DND-41 (cell line): ENCODE measurements at regions not wholly inside any gene's neighbourhood (a gene's known extent, or its start where the extent isn't known, plus 50 kb on each side); places are given as distances from the start of the nearest gene placed in this dataset.

Source experiments
- ATAC-seq: fragments of 200-7000 bp; cut with Tn5 transposase; 3 replicates; pipeline ENCODE4 v1.9.1; 2021; ENCODE audit warnings: low read depth; ENCODE audit not compliant: insufficient read depth
- DNase-seq: peaks from one replicate; pipeline ENCODE4 v3.0.0-alpha.2; 2020
- H2AFZ ChIP-seq: 2 replicates; pipeline ENCODE4 v1.6.0; 2012; ENCODE audit warnings: low read depth, low read length
- H3K27ac ChIP-seq: 2 replicates; pipeline ENCODE4 v1.5.1; 2012; ENCODE audit warnings: low read length, inconsistent platforms
- H3K27me3 ChIP-seq: fragments of 200-600 bp; sonication (generic); 2 replicates; pipeline ENCODE4 v1.6.0; 2012; ENCODE audit warnings: low read length, mild to moderate bottlenecking, inconsistent platforms; ENCODE audit not compliant: insufficient read depth, poor library complexity
- H3K36me3 ChIP-seq: 2 replicates; pipeline ENCODE4 v1.5.1; 2012; ENCODE audit warnings: low read length, inconsistent platforms; ENCODE audit not compliant: insufficient read depth
- H3K4me1 ChIP-seq: 2 replicates; pipeline ENCODE4 v1.5.1; 2012; ENCODE audit warnings: mild to moderate bottlenecking, low read length; ENCODE audit not compliant: insufficient read depth
- H3K4me2 ChIP-seq: 2 replicates; pipeline ENCODE4 v1.6.0; 2012; ENCODE audit warnings: mild to moderate bottlenecking, moderate library complexity, low read length, inconsistent platforms; ENCODE audit not compliant: insufficient read depth
- H3K4me3 ChIP-seq, 2 experiments: fragments of 200-600 bp in 1 of 2; shearing (Covaris generic) in 1 of 2; 2 replicates each; pipeline ENCODE4 v1.5.1; 2012 to 2016; ENCODE audit warnings: inconsistent platforms in 2 of 2, low read length in 2 of 2, mild to moderate bottlenecking in 2 of 2, low read depth in 1 of 2, moderate library complexity in 1 of 2
- H3K79me2 ChIP-seq: 2 replicates; pipeline ENCODE4 v1.6.0; 2012; ENCODE audit warnings: low read length, inconsistent platforms; ENCODE audit not compliant: insufficient read depth
- H3K9ac ChIP-seq: 2 replicates; pipeline ENCODE4 v1.6.0; 2012; ENCODE audit warnings: low read depth, mild to moderate bottlenecking, inconsistent platforms, low read length, moderate library complexity
- H3K9me3 ChIP-seq: 2 replicates; pipeline ENCODE4 v1.5.1; 2012; ENCODE audit warnings: low read length, moderate library complexity, mild to moderate bottlenecking, inconsistent platforms; ENCODE audit not compliant: insufficient read depth, severe bottlenecking
- H4K20me1 ChIP-seq: 2 replicates; pipeline ENCODE4 v1.6.0; 2012; ENCODE audit warnings: low read length; ENCODE audit not compliant: insufficient read depth
- CTCF ChIP-seq: IDR thresholded peaks from 2 replicates; pipeline ENCODE4 v1.5.1; 2012; ENCODE audit warnings: borderline replicate concordance, low read length, moderate library complexity, mild to moderate bottlenecking; ENCODE audit not compliant: poor library complexity, severe bottlenecking; ENCODE audit errors: extremely low read depth
- EZH2 ChIP-seq: IDR thresholded peaks from 3 replicates; pipeline ENCODE4 v1.6.1; 2012; ENCODE audit warnings: borderline replicate concordance, low read depth, mild to moderate bottlenecking, moderate library complexity, low read length, inconsistent platforms; ENCODE audit not compliant: severe bottlenecking

- no peak overlapping the region for H2AFZ ChIP-seq
- H3K27me3 ChIP-seq: no peaks in the 10 kb centered on the region
- no peak overlapping the region for H3K4me3 ChIP-seq
- no peak overlapping the region for H3K4me2 ChIP-seq
- no peaks in the 10 kb centered on the region for H3K79me2 ChIP-seq
- H3K4me1 ChIP-seq: no peaks in the 10 kb centered on the region
- no peaks in the 10 kb centered on the region for H3K9me3 ChIP-seq
- no peaks in the 10 kb centered on the region for H4K20me1 ChIP-seq
- ATAC-seq (no peak), DNase-seq (no peak)
- no peak for TF ChIP-seq EZH2
- no peak for TF ChIP-seq CTCF
- H3K36me3 ChIP-seq: no peaks in the 10 kb centered on the region
- no peak overlapping the region for H3K9ac ChIP-seq
- H3K27ac ChIP-seq: no peak overlapping the region
These were observed 78.1 kb downstream of the MYCN start for GRCh38 chr2:16018277-16019059.

DNA sequence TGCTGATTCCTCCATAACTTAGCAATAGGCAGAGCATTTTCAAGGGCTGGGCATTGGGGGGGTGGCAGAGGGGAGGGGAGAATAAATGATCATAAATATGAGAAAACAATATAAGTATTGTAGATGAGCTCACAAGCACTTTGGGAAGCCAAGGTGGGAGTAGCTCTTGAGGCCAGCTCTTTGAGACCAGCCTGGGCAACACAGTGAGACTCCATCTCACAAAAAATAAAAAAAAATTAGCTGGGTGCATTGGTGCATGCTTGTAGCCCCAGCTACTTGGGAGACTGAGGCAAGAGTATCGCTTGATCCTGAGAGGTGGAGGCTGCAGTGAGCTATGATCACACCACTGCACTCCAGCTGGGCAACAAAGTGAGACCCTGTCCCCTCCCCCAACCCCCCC, 75.9 kb downstream of the MYCN start:
- no peak overlapping the region for H3K4me3 ChIP-seq
- H3K27ac ChIP-seq: no peak overlapping the region
- ATAC-seq: no peak

DNA sequence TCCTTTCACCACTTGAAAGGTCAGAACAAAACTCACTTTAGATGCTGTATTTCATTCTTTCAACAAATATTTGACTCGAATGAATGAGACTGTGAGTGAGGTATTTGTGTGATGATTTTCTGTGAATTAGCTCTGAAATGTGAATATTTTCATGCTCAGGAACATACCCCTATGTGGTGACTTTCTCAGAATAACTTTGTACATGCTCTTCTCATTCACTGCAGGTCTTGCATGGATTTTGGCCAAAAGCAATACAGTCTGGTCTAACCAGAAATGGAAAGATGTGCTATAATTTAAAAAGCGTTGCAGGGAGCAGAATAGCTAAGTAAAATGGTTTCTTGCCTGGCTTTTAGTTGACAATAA, 75.5 kb downstream of the MYCN start:
- Histone ChIP-seq H3K9ac (no peak overlapping the region), H3K79me2 (no peaks in the 10 kb centered on the region), H4K20me1 (no peaks in the 10 kb centered on the region), H3K27ac (no peak overlapping the region), H2AFZ (no peak overlapping the region), H3K36me3 (no peaks in the 10 kb centered on the region), H3K9me3 (no peaks in the 10 kb centered on the region), H3K4me2 (no peak overlapping the region), H3K27me3 (no peaks in the 10 kb centered on the region), H3K4me1 (no peaks in the 10 kb centered on the region), H3K4me3 (no peak overlapping the region)
- DNase-seq (no peak), ATAC-seq (no peak)
- no peak for TF ChIP-seq EZH2
- no peak for TF ChIP-seq CTCF

More for the DNA sequence above, 75.9 kb downstream of the MYCN start:
- DNase-seq: no peak
- Histone ChIP-seq H3K4me1 (no peaks in the 10 kb centered on the region), H2AFZ (no peak overlapping the region), H3K9ac (no peak overlapping the region), H3K36me3 (no peaks in the 10 kb centered on the region), H4K20me1 (no peaks in the 10 kb centered on the region), H3K9me3 (no peaks in the 10 kb centered on the region), H3K79me2 (no peaks in the 10 kb centered on the region), H3K4me2 (no peak overlapping the region), H3K27me3 (no peaks in the 10 kb centered on the region)
- TF ChIP-seq EZH2: no peak
- TF ChIP-seq CTCF: no peak
